22Rv1 (cell line): ENCODE measurements at regions not wholly inside any gene's neighbourhood (a gene's known extent, or its start where the extent isn't known, plus 50 kb on each side); places are given as distances from the start of the nearest gene placed in this dataset.
"Not testable (repeated sequence)": the region's sequence is repeated elsewhere in the genome, so short reads cannot be mapped to it uniquely, and the experiment has no call there.

Experiments used
- H3K27ac ChIP-seq: fragments of 450-650 bp; 2 replicates; pipeline ENCODE4 v1.5.1; 2017
- CTCF ChIP-seq: fragments of 450-650 bp; IDR thresholded peaks from 2 replicates; pipeline ENCODE4 v1.5.1; 2017; ENCODE audit warnings: mild to moderate bottlenecking
- ZFX ChIP-seq: fragments of 450-650 bp; IDR thresholded peaks from 2 replicates; pipeline ENCODE4 v1.6.1; 2017; ENCODE audit warnings: antibody characterized with exemption, borderline replicate concordance

DNA sequence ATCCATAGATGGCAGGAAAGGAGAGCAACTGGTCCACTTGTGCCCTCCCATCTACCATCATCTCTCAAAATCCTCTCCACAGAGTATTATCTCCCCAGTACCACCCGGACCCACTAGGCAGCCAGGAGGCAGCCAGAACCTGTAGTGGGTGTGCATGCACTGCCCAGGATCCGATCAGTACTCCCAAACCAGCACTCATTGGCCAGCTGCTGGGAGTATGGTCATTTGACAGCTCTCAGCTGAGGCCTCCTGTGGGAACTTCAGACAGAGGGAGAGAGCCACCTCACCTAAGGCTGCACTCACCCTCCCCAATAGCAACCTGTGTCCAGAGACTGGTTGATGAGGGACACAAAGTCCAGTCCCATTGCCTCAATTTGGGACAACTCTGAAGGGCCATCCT is 286.0 kb downstream of the TRIM36 start:
- no peak for TF ChIP-seq ZFX
- no peak for TF ChIP-seq CTCF
- no peak overlapping the region for H3K27ac ChIP-seq

- H3K27ac ChIP-seq: no peak overlapping the region
- TF ChIP-seq CTCF: no peak
- no peak for TF ChIP-seq ZFX
Observed at GRCh38 chr5:114859438-114859735, 310.3 kb downstream of the TRIM36 start.

GRCh38 chr5:114858665-114859437 is 310.9 kb downstream of the TRIM36 start:
- no peak overlapping the region for H3K27ac ChIP-seq
- no peak for TF ChIP-seq ZFX
- no peak for TF ChIP-seq CTCF

DNA sequence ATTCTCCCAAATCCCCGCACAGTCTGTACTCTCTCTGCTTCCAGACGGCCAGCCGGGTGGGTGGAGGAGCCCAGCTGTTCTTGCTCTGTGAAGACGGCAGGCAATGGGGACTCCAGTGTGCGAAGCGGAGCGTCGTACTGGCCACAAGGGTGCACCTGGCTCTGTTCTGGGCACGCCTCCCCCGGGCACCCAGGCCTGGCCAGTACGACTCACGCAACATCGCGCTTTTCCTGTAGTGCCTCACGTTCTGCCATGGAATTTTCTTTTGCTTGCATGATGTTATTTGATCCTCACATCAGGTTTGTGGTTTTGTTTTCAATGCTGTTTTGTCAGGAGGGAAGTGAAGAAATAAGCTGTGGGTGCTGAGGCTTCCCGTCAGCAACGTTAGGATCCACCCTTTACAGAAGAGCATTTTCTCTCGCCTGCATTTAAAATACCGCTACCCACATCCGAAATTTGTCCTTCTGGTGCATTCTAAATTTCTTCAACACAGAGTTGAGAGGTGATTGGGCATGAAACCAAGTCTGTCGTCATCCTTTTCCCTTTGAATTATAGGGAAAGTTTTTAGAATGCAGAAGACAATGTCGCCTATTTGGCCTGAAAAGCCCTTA is 311.7 kb downstream of the TRIM36 start:
- H3K27ac ChIP-seq: no peak overlapping the region
- TF ChIP-seq CTCF (no peak), ZFX (no peak)

GRCh38 chr5:114844711-114845110 is 325.0 kb downstream of the TRIM36 start:
- H3K27ac ChIP-seq: not testable (repeated sequence)

- TF ChIP-seq ZFX (no peak), CTCF (no peak)
- H3K27ac ChIP-seq: no peak overlapping the region
Observed at GRCh38 chr5:114839360-114839759, 330.3 kb downstream of the TRIM36 start.

- no peak for TF ChIP-seq CTCF
- TF ChIP-seq ZFX: no peak
- H3K27ac ChIP-seq: no peak overlapping the region
Observed at GRCh38 chr5:114838937-114839336, 330.8 kb downstream of the TRIM36 start.

GRCh38 chr5:114830114-114830513 is 339.6 kb downstream of the TRIM36 start:
- TF ChIP-seq CTCF (no peak), ZFX (no peak)

More at GRCh38 chr5:114830114-114830513, 339.6 kb downstream of the TRIM36 start:
- H3K27ac ChIP-seq: no peak overlapping the region
